CD4-positive, alpha-beta T cell (primary cell): ENCODE measurements at regions not wholly inside any gene's neighbourhood (a gene's known extent, or its start where the extent isn't known, plus 50 kb on each side); places are given as distances from the start of the nearest gene placed in this dataset.

Source experiments
- ATAC-seq: fragments of 200-7000 bp; cut with Tn5 transposase; one replicate; pipeline ENCODE4 v1.10.0; 2022; ENCODE audit warnings: mild to moderate bottlenecking; ENCODE audit not compliant: poor library complexity
- CTCF ChIA-PET: fragments of 350-600 bp; sonication (Branson Sonifier 250); formaldehyde crosslinking; loops from one replicate; lab custom pipeline; 2021; ENCODE audit warnings: antibody characterized with exemption, inconsistent platforms; lab: Charles Lee
- POLR2A ChIA-PET: fragments of 350-600 bp; sonication (Branson Sonifier 250); formaldehyde crosslinking; loops from one replicate; lab custom pipeline; 2021; ENCODE audit warnings: antibody characterized with exemption, inconsistent platforms; lab: Charles Lee
- DNase-seq, 14 experiments: peaks; one replicate each; pipeline ENCODE4 v3.0.0-alpha.2; 2013 to 2020; ENCODE audit warnings: mixed read lengths in 2 of 14
- H3K27ac ChIP-seq, 2 donors: one replicate each; pipeline versions ENCODE4 v1.5.1 to v1.7.0; 2013; ENCODE audit warnings: low read length in 2 of 2, low read depth in 1 of 2, mild to moderate bottlenecking in 1 of 2
- H3K27me3 ChIP-seq, 2 experiments: 1 replicate in 1 of 2; 2 replicates in 1 of 2; pipeline versions ENCODE4 v1.6.1 to v1.7.0; 2013; ENCODE audit warnings: low read length in 2 of 2, control low read depth in 1 of 2, mild to moderate bottlenecking in 1 of 2, moderate library complexity in 1 of 2; ENCODE audit not compliant: insufficient read depth in 2 of 2, control insufficient read depth in 1 of 2
- H3K36me3 ChIP-seq: one replicate; pipeline ENCODE4 v1.6.1; 2013; ENCODE audit warnings: low read length, control low read depth; ENCODE audit not compliant: insufficient read depth
- H3K4me1 ChIP-seq: one replicate; pipeline ENCODE4 v1.6.1; 2013; ENCODE audit warnings: low read length, control low read depth; ENCODE audit not compliant: insufficient read depth
- H3K4me3 ChIP-seq: one replicate; pipeline ENCODE4 v1.5.1; 2013; ENCODE audit warnings: mild to moderate bottlenecking, low read length, moderate library complexity
- H3K9me3 ChIP-seq, 2 experiments: 1 replicate in 1 of 2; 2 replicates in 1 of 2; pipeline versions ENCODE4 v1.6.1 to v1.7.0; 2013; ENCODE audit warnings: low read length in 2 of 2, mild to moderate bottlenecking in 2 of 2, control low read depth in 1 of 2, moderate library complexity in 1 of 2; ENCODE audit not compliant: control insufficient read depth in 1 of 2, insufficient read depth in 1 of 2
- H3K27ac Mint-ChIP-seq: one replicate; pipeline ENCODE4 v1.8.0; 2020; ENCODE audit warnings: mixed read lengths
- H3K27me3 Mint-ChIP-seq: one replicate; pipeline ENCODE4 v1.8.0; 2021; ENCODE audit warnings: mixed read lengths
- H3K36me3 Mint-ChIP-seq: one replicate; pipeline ENCODE4 v1.8.0; 2021; ENCODE audit warnings: low read depth, mixed read lengths
- H3K4me1 Mint-ChIP-seq: one replicate; pipeline ENCODE4 v1.8.0; 2021; ENCODE audit warnings: low read depth, mixed read lengths
- H3K4me3 Mint-ChIP-seq: one replicate; pipeline ENCODE4 v1.8.0; 2020; ENCODE audit warnings: mild to moderate bottlenecking, mixed read lengths
- H3K9me3 Mint-ChIP-seq: one replicate; pipeline ENCODE4 v1.8.0; 2020; ENCODE audit warnings: mixed read lengths
- CTCF ChIP-seq: fragments of 200-600 bp; IDR thresholded peaks from one replicate; pipeline ENCODE4 v1.8.0; 2022; ENCODE audit warnings: antibody characterized with exemption, mild to moderate bottlenecking
- intact Hi-C, 2 experiments: fragments of 100-400 bp; cut with DNase I in 1 of 2; cut with micrococcal nuclease in 1 of 2; formaldehyde crosslinking; loops; one replicate each; pipeline versions ENCODE4 v1.15.1 to v1.9.0; 2023 to 2025; cut with DNase I, micrococcal nuclease

- Mint-ChIP-seq H3K4me3 (no peak overlapping the region), H3K27ac (no peak overlapping the region), H3K4me1 (no peaks in the 10 kb centered on the region), H3K36me3 (no peaks in the 10 kb centered on the region), H3K27me3 (peaks cover 23% of the 10 kb centered on the region), H3K9me3 (no peaks in the 10 kb centered on the region)
- Histone ChIP-seq H3K4me1 (peaks cover 8% of the 10 kb centered on the region), H3K4me3 (no peak overlapping the region), H3K27me3 (peaks cover 17 to 20% of the 10 kb centered on the region in 2 experiments), H3K27ac (no peak overlapping the region), H3K9me3 (peaks cover 0 to 4% of the 10 kb centered on the region in 2 experiments), H3K36me3 (no peaks in the 10 kb centered on the region)
- ChIA-PET CTCF (no interaction called here), POLR2A (no interaction called here)
- TF ChIP-seq CTCF: no peak
- no peak for DNase-seq
- intact Hi-C loops: no loop called here
- no peak for ATAC-seq
These were observed 79.0 kb upstream of the NKD1 start for GRCh38 chr16:50469121-50469743.

- no peak for TF ChIP-seq CTCF
- H3K27me3 Mint-ChIP-seq: peaks cover 23% of the 10 kb centered on the region
- CTCF ChIA-PET: no interaction called here
These were observed 79.5 kb upstream of the NKD1 start for GRCh38 chr16:50468749-50469078.

GRCh38 chr16:50467943-50468748 lies 80.0 kb upstream of the NKD1 start:
- Histone ChIP-seq H3K4me3 (peak overlapping the region; percentile 5), H3K36me3 (no peaks in the 10 kb centered on the region), H3K4me1 (peaks cover 8% of the 10 kb centered on the region), H3K9me3 (peaks cover 0 to 4% of the 10 kb centered on the region in 2 experiments), H3K27me3 (peaks cover 17 to 20% of the 10 kb centered on the region in 2 experiments), H3K27ac (no peak overlapping the region)
- intact Hi-C loops: no loop called here
- Mint-ChIP-seq H3K9me3 (no peaks in the 10 kb centered on the region), H3K27me3 (peaks cover 23% of the 10 kb centered on the region), H3K4me3 (peak overlapping the region; percentile 69), H3K36me3 (no peaks in the 10 kb centered on the region), H3K4me1 (no peaks in the 10 kb centered on the region), H3K27ac (no peak overlapping the region)
- ATAC-seq (peak; percentile 43), DNase-seq (peak in 2 of 14 experiments; percentile 17 to 35)
- ChIA-PET POLR2A (no interaction called here), CTCF (no interaction called here)
- TF ChIP-seq CTCF: no peak

More at GRCh38 chr16:50468749-50469078, 79.5 kb upstream of the NKD1 start:
- Histone ChIP-seq H3K4me1 (peaks cover 8% of the 10 kb centered on the region), H3K27ac (no peak overlapping the region), H3K36me3 (no peaks in the 10 kb centered on the region), H3K27me3 (peaks cover 17 to 20% of the 10 kb centered on the region in 2 experiments), H3K9me3 (peaks cover 0 to 4% of the 10 kb centered on the region in 2 experiments), H3K4me3 (no peak overlapping the region)
- POLR2A ChIA-PET: no interaction called here
- peak overlapping the region; percentile 45 for H3K4me3 Mint-ChIP-seq
- no peaks in the 10 kb centered on the region for H3K4me1 Mint-ChIP-seq
- no peaks in the 10 kb centered on the region for H3K9me3 Mint-ChIP-seq
- H3K27ac Mint-ChIP-seq: no peak overlapping the region
- intact Hi-C loops: no loop called here
- H3K36me3 Mint-ChIP-seq: no peaks in the 10 kb centered on the region
- DNase-seq: no peak
- no peak for ATAC-seq
